Mucosa of descending colon (tissue), 3 donors: ENCODE measurements at regions not wholly inside any gene's neighbourhood (a gene's known extent, or its start where the extent isn't known, plus 50 kb on each side); places are given as distances from the start of the nearest gene placed in this dataset.
"Not testable (repeated sequence)": the region's sequence is repeated elsewhere in the genome, so short reads cannot be mapped to it uniquely, and the experiment has no call there.

ENCODE experiments used
- ATAC-seq: fragments of 200-7000 bp; cut with Tn5 transposase; one replicate; pipeline ENCODE4 v1.9.1; 2020; ENCODE audit warnings: mild to moderate bottlenecking, moderate library complexity
- DNase-seq, 3 donors: peaks; one replicate each; pipeline ENCODE4 v3.0.0-alpha.2; 2020
- H3K36me3 ChIP-seq: fragments of 200-600 bp; one replicate; pipeline ENCODE4 v1.8.0; 2021; ENCODE audit warnings: low read depth, mild to moderate bottlenecking
- H3K4me1 ChIP-seq: fragments of 200-600 bp; one replicate; pipeline ENCODE4 v1.8.0; 2021; ENCODE audit warnings: low read depth, mild to moderate bottlenecking
- H3K4me3 ChIP-seq: fragments of 200-600 bp; one replicate; pipeline ENCODE4 v1.8.0; 2021; ENCODE audit warnings: mild to moderate bottlenecking
- H3K9me3 ChIP-seq: fragments of 200-600 bp; one replicate; pipeline ENCODE4 v1.8.0; 2021; ENCODE audit warnings: mild to moderate bottlenecking
- intact Hi-C, 2 donors: fragments of 100-400 bp; cut with DNase I in 1 of 2; cut with micrococcal nuclease in 1 of 2; formaldehyde crosslinking; loops; one replicate each; pipeline versions ENCODE4 v1.11.0 to v1.11.1; 2022; cut with DNase I, micrococcal nuclease
- TF ChIP-seq, protein P1 (sequence below): fragments of 200-600 bp; IDR thresholded peaks from one replicate; pipeline ENCODE4 v1.8.0; 2022; ENCODE audit warnings: antibody characterized with exemption, mild to moderate bottlenecking
- donor health status: DM: no; HTN: no; CAD: no; lungs with moderate emphysema.
- donor health status: DM: no; HTN: no; CAD: no.
- donor health status: DM: no; HTN: yes; CAD: no.

DNA sequence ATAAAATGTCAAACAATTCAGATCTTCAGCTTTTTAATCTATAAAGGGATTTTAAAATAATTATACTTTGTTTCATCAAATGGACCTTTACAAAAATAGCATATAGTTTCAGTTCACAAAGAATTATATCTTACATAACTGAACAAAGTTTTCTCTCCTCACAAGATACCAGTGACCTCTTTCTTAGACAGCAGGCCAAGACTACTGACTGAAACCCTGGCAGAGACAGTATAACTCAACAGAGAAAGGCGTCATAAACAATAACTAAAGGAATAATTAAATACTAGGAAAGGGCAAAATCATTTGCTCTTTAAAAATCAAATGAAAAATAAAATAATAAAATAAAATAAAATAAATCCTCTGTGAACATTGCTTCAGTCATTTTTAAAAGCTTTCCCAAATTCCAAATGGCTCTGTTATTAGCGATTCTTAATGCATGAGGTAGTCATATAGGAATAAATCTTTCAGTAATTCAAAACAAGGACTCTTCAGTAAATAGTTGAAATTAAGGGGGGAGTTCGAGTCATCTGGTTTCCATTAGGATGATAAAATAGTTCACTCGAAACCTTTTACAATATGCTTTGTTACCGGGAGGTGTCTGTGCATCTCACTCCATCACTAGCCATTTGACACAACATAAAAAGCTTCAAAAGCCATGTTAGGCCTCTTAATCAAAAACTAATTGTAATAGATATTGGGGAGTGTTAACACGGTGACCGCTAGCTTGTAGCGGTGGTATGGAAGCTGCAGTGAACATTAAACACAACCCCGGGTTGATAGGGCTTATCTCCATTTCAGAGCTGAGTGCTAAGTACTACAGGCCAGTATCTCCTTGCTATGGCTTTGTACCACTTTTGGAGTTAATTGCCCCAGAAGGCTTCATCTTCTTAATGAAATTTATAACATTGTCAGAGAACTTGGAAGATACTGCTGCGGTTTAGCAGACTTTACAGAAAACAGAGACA lies 142.9 kb upstream of the NR2F2 start:
- Histone ChIP-seq H3K4me1 (no peaks in the 10 kb centered on the region), H3K4me3 (no peak overlapping the region), H3K36me3 (no peaks in the 10 kb centered on the region), H3K9me3 (no peaks in the 10 kb centered on the region)
- TF ChIP-seq, protein P1, sequence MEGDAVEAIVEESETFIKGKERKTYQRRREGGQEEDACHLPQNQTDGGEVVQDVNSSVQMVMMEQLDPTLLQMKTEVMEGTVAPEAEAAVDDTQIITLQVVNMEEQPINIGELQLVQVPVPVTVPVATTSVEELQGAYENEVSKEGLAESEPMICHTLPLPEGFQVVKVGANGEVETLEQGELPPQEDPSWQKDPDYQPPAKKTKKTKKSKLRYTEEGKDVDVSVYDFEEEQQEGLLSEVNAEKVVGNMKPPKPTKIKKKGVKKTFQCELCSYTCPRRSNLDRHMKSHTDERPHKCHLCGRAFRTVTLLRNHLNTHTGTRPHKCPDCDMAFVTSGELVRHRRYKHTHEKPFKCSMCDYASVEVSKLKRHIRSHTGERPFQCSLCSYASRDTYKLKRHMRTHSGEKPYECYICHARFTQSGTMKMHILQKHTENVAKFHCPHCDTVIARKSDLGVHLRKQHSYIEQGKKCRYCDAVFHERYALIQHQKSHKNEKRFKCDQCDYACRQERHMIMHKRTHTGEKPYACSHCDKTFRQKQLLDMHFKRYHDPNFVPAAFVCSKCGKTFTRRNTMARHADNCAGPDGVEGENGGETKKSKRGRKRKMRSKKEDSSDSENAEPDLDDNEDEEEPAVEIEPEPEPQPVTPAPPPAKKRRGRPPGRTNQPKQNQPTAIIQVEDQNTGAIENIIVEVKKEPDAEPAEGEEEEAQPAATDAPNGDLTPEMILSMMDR = no peak
- intact Hi-C loops = no loop called here
- DNase-seq = no peak
- no peak for ATAC-seq

DNA sequence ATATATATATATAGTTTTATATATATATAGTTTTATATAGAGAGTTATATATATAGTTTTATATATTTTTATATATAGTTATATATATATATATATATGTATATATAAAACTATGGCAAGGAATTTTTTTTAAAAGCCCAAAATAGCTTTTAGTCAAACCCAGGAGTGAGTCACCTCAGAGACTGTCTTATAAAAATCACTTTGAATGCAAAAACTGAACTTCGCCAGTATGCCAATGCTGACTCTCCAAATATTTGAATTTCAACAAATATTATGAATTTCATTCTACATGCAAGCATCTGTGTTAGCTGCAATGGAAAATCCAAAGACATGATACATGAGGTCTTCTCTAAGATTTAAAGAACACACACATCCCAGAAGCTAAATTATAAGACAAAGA lies 132.8 kb upstream of the NR2F2 start:
- no peak for DNase-seq
- TF ChIP-seq, protein P1 = no peak

DNA sequence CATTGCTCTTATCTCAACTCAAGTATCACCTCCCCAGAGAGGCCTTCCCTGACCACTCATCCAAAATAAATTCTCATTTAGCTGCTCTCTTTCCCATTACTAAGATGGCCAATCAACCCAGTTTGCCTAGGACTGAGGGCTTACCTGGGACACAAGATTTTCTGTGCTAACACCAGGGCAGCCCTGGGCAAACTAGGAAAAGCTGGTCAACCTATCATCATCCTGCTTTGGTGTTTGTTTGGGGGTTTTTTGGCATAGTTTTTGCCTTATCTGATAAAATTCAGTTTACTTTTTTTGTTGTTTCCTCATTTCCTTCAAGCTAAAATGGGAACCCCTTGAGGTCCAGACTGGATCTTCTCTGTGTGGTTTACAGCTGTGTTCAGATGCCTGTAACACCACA lies 131.4 kb upstream of the NR2F2 start:
- intact Hi-C loops = no loop called here
- no peaks in the 10 kb centered on the region for H3K9me3 ChIP-seq
- ATAC-seq (no peak), DNase-seq (no peak)
- no peaks in the 10 kb centered on the region for H3K4me1 ChIP-seq
- H3K36me3 ChIP-seq = no peaks in the 10 kb centered on the region
- TF ChIP-seq, protein P1 = no peak
- no peak overlapping the region for H3K4me3 ChIP-seq

More for the DNA sequence above, 132.8 kb upstream of the NR2F2 start:
- Histone ChIP-seq H3K36me3 (no peaks in the 10 kb centered on the region), H3K4me1 (no peaks in the 10 kb centered on the region), H3K9me3 (no peaks in the 10 kb centered on the region), H3K4me3 (no peak overlapping the region)
- no peak for ATAC-seq
- intact Hi-C loops = no loop called here

DNA sequence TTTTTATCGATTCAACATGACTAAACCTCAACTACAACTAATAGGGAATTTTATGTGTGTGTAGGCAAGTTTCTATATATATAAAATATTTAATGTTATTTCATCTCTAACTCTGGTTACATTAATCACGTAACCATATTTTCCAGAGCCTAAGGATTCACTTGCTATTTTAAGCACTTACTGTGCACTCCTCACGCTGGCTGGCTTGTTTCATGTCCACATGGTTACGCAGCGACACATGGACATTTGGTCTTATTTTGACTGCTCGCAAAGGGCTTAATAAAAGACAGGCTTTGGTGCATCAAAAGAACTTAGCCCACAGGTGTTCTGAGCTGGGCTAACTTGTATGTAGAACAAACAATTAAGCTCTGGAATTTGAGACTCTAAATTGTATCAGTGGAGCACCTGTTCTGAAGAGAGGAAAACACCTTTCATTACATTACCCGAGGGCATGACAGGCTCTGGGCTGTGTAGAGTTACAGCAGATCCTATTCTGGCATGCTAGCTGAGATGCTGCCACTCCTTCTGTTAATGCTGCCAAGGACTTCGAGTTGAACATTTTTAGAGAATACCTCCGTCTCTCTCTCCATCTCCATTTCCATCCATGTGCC lies 130.0 kb upstream of the NR2F2 start:
- no peak overlapping the region for H3K4me3 ChIP-seq
- ATAC-seq = no peak
- no peaks in the 10 kb centered on the region for H3K4me1 ChIP-seq
- H3K9me3 ChIP-seq = no peaks in the 10 kb centered on the region
- TF ChIP-seq, protein P1 = no peak
- no peak for DNase-seq
- no peaks in the 10 kb centered on the region for H3K36me3 ChIP-seq
- intact Hi-C loops = no loop called here

DNA sequence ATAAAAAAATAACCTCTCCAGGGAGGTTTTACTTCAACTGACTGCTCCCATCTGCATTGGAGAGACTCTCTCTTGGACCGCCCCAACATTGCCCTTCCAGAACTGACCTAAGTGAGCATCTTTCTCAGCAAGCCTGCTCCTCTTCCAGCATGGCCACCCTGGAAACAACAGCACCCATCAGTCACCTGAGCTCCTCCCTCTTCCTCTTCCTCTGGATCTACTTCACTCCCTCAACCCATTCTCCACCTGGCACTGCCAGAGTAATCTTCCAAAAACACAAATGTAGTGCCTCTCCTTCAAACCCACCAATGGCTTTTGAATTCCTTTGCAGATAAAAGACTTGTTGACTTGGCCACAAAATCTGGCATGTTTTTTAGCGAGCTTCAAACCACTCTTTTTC lies 128.8 kb upstream of the NR2F2 start:
- DNase-seq (no peak), ATAC-seq (no peak)
- no peaks in the 10 kb centered on the region for H3K9me3 ChIP-seq
- TF ChIP-seq, protein P1 = no peak
- H3K36me3 ChIP-seq = no peaks in the 10 kb centered on the region
- no peak overlapping the region for H3K4me3 ChIP-seq
- intact Hi-C loops = no loop called here
- no peaks in the 10 kb centered on the region for H3K4me1 ChIP-seq

DNA sequence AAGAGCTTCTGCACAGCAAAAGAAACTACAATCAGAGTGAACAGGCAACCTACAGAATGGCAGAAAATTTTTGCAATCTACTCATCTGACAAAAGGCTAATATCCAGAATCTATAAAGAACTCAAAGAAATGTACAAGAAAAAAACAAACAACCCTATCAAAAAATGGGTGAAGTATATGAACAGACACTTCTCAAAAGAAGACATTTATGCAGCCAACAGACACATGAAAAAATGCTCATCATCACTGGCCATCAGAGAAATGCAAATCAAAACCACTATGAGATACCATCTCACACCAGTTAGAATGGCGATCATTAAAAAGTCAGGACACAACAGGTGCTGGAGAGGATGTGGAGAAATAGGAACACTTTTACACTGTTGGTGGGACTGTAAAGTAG lies 124.9 kb upstream of the NR2F2 start:
- intact Hi-C loops, ATAC-seq, H3K9me3 ChIP-seq, H3K4me3 ChIP-seq, H3K36me3 ChIP-seq, H3K4me1 ChIP-seq, DNase-seq: not testable (repeated sequence)
